ENCODE measurements at regions not wholly inside any gene's neighbourhood (a gene's known extent, or its start where the extent isn't known, plus 50 kb on each side); places are given as distances from the start of the nearest gene placed in this dataset.

- no peak for DNase-seq (ENCODE audit: low spot score)
These were observed 322.0 kb downstream of the CTTN start for GRCh38 chr11:70720281-70720680.

- no peak for DNase-seq (ENCODE audit: low spot score)
These were observed 322.7 kb downstream of the CTTN start for GRCh38 chr11:70721006-70721405.

GRCh38 chr11:70725278-70725677 lies 326.9 kb downstream of the CTTN start:
- DNase-seq (ENCODE audit: low spot score): no peak

- no peak for DNase-seq (ENCODE audit: low spot score)
These were observed 327.4 kb downstream of the CTTN start for GRCh38 chr11:70725739-70726138.

- no peak for DNase-seq (ENCODE audit: low spot score)
These were observed 328.7 kb downstream of the CTTN start for GRCh38 chr11:70727021-70727420.

- DNase-seq (ENCODE audit: low spot score): no peak
These were observed 329.7 kb downstream of the CTTN start for GRCh38 chr11:70727899-70728620.

- no peak for DNase-seq (ENCODE audit: low spot score)
These were observed 331.6 kb downstream of the CTTN start for GRCh38 chr11:70729949-70730348.

- no peak for DNase-seq (ENCODE audit: low spot score)
These were observed 332.1 kb downstream of the CTTN start for GRCh38 chr11:70730411-70730810.

GRCh38 chr11:70731271-70732022 lies 333.1 kb downstream of the CTTN start:
- no peak for DNase-seq (ENCODE audit: low spot score)

GRCh38 chr11:70732023-70732880 lies 333.9 kb downstream of the CTTN start:
- no peak for DNase-seq (ENCODE audit: low spot score)

GRCh38 chr11:70732881-70733196 lies 334.5 kb downstream of the CTTN start:
- DNase-seq (ENCODE audit: low spot score): no peak

- no peak for DNase-seq (ENCODE audit: low spot score)
These were observed 335.3 kb downstream of the CTTN start for GRCh38 chr11:70733327-70734325.

- no peak for DNase-seq (ENCODE audit: low spot score)
These were observed 336.1 kb downstream of the CTTN start for GRCh38 chr11:70734379-70734778.

GRCh38 chr11:70734911-70735310 lies 336.6 kb downstream of the CTTN start:
- no peak for DNase-seq (ENCODE audit: low spot score)

GRCh38 chr11:70735976-70736375 lies 337.6 kb downstream of the CTTN start:
- DNase-seq (ENCODE audit: low spot score): no peak

- DNase-seq (ENCODE audit: low spot score): no peak
These were observed 338.1 kb downstream of the CTTN start for GRCh38 chr11:70736461-70736860.

- no peak for DNase-seq (ENCODE audit: low spot score)
These were observed 338.8 kb downstream of the CTTN start for GRCh38 chr11:70736937-70737640.

GRCh38 chr11:70737816-70738630 lies 339.7 kb downstream of the CTTN start:
- DNase-seq (ENCODE audit: low spot score): no peak

- no peak for DNase-seq (ENCODE audit: low spot score)
These were observed 340.3 kb downstream of the CTTN start for GRCh38 chr11:70738661-70739060.

GRCh38 chr11:70739091-70739490 lies 340.8 kb downstream of the CTTN start:
- DNase-seq (ENCODE audit: low spot score): no peak
